Heart left ventricle (tissue), 16 donors: ENCODE measurements at regions not wholly inside any gene's neighbourhood (a gene's known extent, or its start where the extent isn't known, plus 50 kb on each side); places are given as distances from the start of the nearest gene placed in this dataset.

ENCODE experiments used
- ATAC-seq, 4 donors: fragments of 200-7000 bp; cut with Tn5 transposase; one replicate each; pipeline ENCODE4 v1.9.1; 2020 to 2022; ENCODE audit warnings: moderate library complexity in 4 of 4, mild to moderate bottlenecking in 3 of 4, moderate number of reproducible peaks in 1 of 4
- DNase-seq, 5 donors: peaks; one replicate each; pipeline ENCODE4 v3.0.0-alpha.2; 2020
- H3K27ac ChIP-seq, 12 donors: fragments of 200-600 bp; sonication (generic) in 4 of 12; one replicate each; pipeline versions ENCODE4 v1.5.0 to v1.8.0; 2016 to 2022; ENCODE audit warnings: mild to moderate bottlenecking in 2 of 12
- H3K27me3 ChIP-seq, 9 donors: fragments of 200-600 bp; sonication (generic) in 2 of 9; one replicate each; pipeline versions ENCODE4 v1.5.1 to v1.8.0; 2016 to 2022; ENCODE audit warnings: mild to moderate bottlenecking in 3 of 9
- H3K36me3 ChIP-seq, 9 donors: fragments of 200-600 bp; sonication (generic) in 2 of 9; one replicate each; pipeline versions ENCODE4 v1.5.0 to v1.8.0; 2018 to 2022; ENCODE audit warnings: mild to moderate bottlenecking in 2 of 9
- H3K4me1 ChIP-seq, 12 donors: fragments of 200-600 bp; sonication (generic) in 4 of 12; one replicate each; pipeline versions ENCODE4 v1.5.0 to v1.8.0; 2016 to 2022; ENCODE audit warnings: mild to moderate bottlenecking in 3 of 12
- H3K4me3 ChIP-seq, 12 donors: fragments of 200-600 bp; sonication (generic) in 4 of 12; one replicate each; pipeline versions ENCODE4 v1.5.0 to v1.8.0; 2017 to 2022; ENCODE audit warnings: mild to moderate bottlenecking in 9 of 12, moderate library complexity in 4 of 12
- H3K9me3 ChIP-seq, 12 donors: fragments of 200-600 bp; sonication (generic) in 4 of 12; one replicate each; pipeline versions ENCODE4 v1.5.0 to v1.8.0; 2016 to 2022; ENCODE audit warnings: mild to moderate bottlenecking in 1 of 12
- POLR2A ChIP-seq, 2 donors: fragments of 450-650 bp; IDR thresholded peaks; one replicate each; pipeline ENCODE4 v1.6.1; 2017; ENCODE audit warnings: antibody characterized with exemption in 2 of 2, mild to moderate bottlenecking in 2 of 2, moderate library complexity in 2 of 2
- WGBS, 4 donors: extraction: QIAGEN DNeasy Blood & Tissue Kit in 2 of 4; methylation state at CpG; one replicate each; pipeline versions ENCODE4 v1.1.5 to v1.1.7; 2013 to 2018; 5-methylcytosine and 5-hydroxymethylcytosine counted together
- intact Hi-C, 10 donors: fragments of 100-400 bp; cut with DNase I; formaldehyde crosslinking; loops; one replicate each; pipeline versions ENCODE4 v1.11.1 to v1.14.2; 2022
- TF ChIP-seq, protein P1 (sequence below), 12 donors: fragments of 200-600 bp; sonication (generic) in 4 of 12; IDR thresholded peaks; one replicate each; pipeline versions ENCODE4 v1.5.0 to v1.8.0; 2018 to 2022; ENCODE audit warnings: antibody characterized with exemption in 12 of 12, mild to moderate bottlenecking in 5 of 12
- donor health status: ischemic (EF 13 %, LVEDD 7.1; RV severe dilation, severe dysfunction).
- donor health status: healthy with polysubstance abuse.
- donor health status: DM: no; HTN: yes; CAD: no.
- donor health status: DM: no; HTN: no; CAD: no.
- donor health status: ischemic (EF 25% LVEDD 6.9; RV normal size, moderate dysfunction).
- donor health status: ischemic (EF 25% LVEDD 5.7; RV mildly dilated, moderate dysfunction).
- donor health status: healthy.
- donor health status: DM: yes; HTN: yes; CAD: no.
- donor health status: ischemic (EF 35%, LVEDD 5.7; RV mildly dilated, moderate dysfunction).
- donor health status: nonischemic (EF 11% LVEDD 7.7; RV severe dilation, severe dysfunction).
- donor health status: DM: yes; HTN: yes; CAD: no.
- donor health status: PGD.
- donor health status: ischemic (EF 29% LVEDD 5.4; RV normal size, mild dysfunction).
- donor health status: nonischemic (EF 23%, LVEDD 6.1; RV moderate dilation, normal function).

DNA sequence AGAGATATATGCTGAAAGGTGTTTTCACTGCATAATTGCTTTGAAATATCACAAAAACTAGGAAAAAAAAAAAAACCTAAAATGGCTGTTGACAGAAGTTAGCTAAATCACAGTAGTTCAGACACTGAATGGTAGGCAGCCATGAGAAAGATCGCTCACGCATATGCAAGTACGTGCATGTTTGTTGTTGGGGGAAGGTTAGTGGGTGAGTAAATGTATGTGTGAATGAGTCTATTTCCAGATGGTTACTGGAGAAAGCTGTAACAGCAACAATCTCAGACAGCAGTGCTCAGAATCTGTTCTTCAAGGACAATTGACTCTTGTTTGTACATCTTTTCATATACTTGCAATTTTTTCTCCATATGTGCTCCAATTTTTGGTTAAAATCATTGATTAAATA is 51.9 kb upstream of the NLGN4Y start:
- 78 to 81% methylated on average over 3 of the region's 3 CpGs; no CpG with 5 or more reads in 2 of the 4 donors for WGBS, 4 donors
- Histone ChIP-seq H3K27ac (no peak overlapping the region), H3K9me3 (no peaks in the 10 kb centered on the region), H3K4me1 (no peaks in the 10 kb centered on the region), H3K27me3 (no peaks in the 10 kb centered on the region), H3K36me3 (no peaks in the 10 kb centered on the region), H3K4me3 (no peak overlapping the region)
- intact Hi-C loops: no loop called here
- ATAC-seq (no peak), DNase-seq (no peak)
- TF ChIP-seq, protein P1, sequence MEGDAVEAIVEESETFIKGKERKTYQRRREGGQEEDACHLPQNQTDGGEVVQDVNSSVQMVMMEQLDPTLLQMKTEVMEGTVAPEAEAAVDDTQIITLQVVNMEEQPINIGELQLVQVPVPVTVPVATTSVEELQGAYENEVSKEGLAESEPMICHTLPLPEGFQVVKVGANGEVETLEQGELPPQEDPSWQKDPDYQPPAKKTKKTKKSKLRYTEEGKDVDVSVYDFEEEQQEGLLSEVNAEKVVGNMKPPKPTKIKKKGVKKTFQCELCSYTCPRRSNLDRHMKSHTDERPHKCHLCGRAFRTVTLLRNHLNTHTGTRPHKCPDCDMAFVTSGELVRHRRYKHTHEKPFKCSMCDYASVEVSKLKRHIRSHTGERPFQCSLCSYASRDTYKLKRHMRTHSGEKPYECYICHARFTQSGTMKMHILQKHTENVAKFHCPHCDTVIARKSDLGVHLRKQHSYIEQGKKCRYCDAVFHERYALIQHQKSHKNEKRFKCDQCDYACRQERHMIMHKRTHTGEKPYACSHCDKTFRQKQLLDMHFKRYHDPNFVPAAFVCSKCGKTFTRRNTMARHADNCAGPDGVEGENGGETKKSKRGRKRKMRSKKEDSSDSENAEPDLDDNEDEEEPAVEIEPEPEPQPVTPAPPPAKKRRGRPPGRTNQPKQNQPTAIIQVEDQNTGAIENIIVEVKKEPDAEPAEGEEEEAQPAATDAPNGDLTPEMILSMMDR (IDR thresholded peaks at IDR 0.05): no peak
- no peak for TF ChIP-seq POLR2A (IDR thresholded peaks at IDR 0.05)

- 64 to 70% methylated on average over 3 of the region's 3 CpGs; no CpG with 5 or more reads in 2 of the 4 donors for WGBS, 4 donors
- H3K4me1 ChIP-seq: no peaks in the 10 kb centered on the region
- TF ChIP-seq, protein P1 (IDR thresholded peaks at IDR 0.05): no peak
- TF ChIP-seq POLR2A (IDR thresholded peaks at IDR 0.05): no peak
These were observed 51.0 kb upstream of the NLGN4Y start for GRCh38 chrY:14473320-14473719.

More at GRCh38 chrY:14473320-14473719, 51.0 kb upstream of the NLGN4Y start:
- DNase-seq (no peak), ATAC-seq (no peak)
- H3K9me3 ChIP-seq: no peaks in the 10 kb centered on the region
- H3K27me3 ChIP-seq: no peaks in the 10 kb centered on the region
- intact Hi-C loops: no loop called here
- H3K27ac ChIP-seq: no peak overlapping the region
- no peak overlapping the region for H3K4me3 ChIP-seq
- no peaks in the 10 kb centered on the region for H3K36me3 ChIP-seq
